ENCODE measurements at regions not wholly inside any gene's neighbourhood (a gene's known extent, or its start where the extent isn't known, plus 50 kb on each side); places are given as distances from the start of the nearest gene placed in this dataset.

- Histone ChIP-seq H3K27ac (replicated peaks) (no peak overlapping the region), H3K4me1 (peaks cover 6% of the 10 kb centered on the region), H3K36me3 (no peaks in the 10 kb centered on the region), H3K4me3 (no peak overlapping the region), H3K27me3 (ENCODE audit: low read depth) (no peaks in the 10 kb centered on the region), H3K9me3 (replicated peaks) (no peaks in the 10 kb centered on the region)
- no peak for TF ChIP-seq CTCF (IDR thresholded peaks at IDR 0.05; ENCODE audit: borderline replicate concordance)
- intact Hi-C loops (cut with micrococcal nuclease) = no loop called here
- no peak for DNase-seq
Measured at GRCh38 chr4:74549936-74550335, 105.0 kb downstream of the AREG start.

GRCh38 chr4:74555231-74555630, 110.3 kb downstream of the AREG start:
- Histone ChIP-seq H3K27ac (replicated peaks) (no peak overlapping the region), H3K36me3 (no peaks in the 10 kb centered on the region), H3K27me3 (ENCODE audit: low read depth) (no peaks in the 10 kb centered on the region), H3K4me1 (no peaks in the 10 kb centered on the region), H3K4me3 (no peak overlapping the region), H3K9me3 (replicated peaks) (peaks cover 3% of the 10 kb centered on the region)
- TF ChIP-seq CTCF (IDR thresholded peaks at IDR 0.05; ENCODE audit: borderline replicate concordance) = no peak
- intact Hi-C loops (cut with micrococcal nuclease) = no loop called here
- no peak for DNase-seq

- Histone ChIP-seq H3K27me3 (ENCODE audit: low read depth) (no peaks in the 10 kb centered on the region), H3K4me1 (no peaks in the 10 kb centered on the region), H3K9me3 (replicated peaks) (peaks cover 3% of the 10 kb centered on the region), H3K4me3 (no peak overlapping the region), H3K27ac (replicated peaks) (no peak overlapping the region), H3K36me3 (no peaks in the 10 kb centered on the region)
- intact Hi-C loops (cut with micrococcal nuclease) = no loop called here
- no peak for TF ChIP-seq CTCF (IDR thresholded peaks at IDR 0.05; ENCODE audit: borderline replicate concordance)
- DNase-seq = no peak
Measured at GRCh38 chr4:74555843-74556242, 110.9 kb downstream of the AREG start.

- intact Hi-C loops (cut with micrococcal nuclease) = no loop called here
- no peak for DNase-seq
- no peak for TF ChIP-seq CTCF (IDR thresholded peaks at IDR 0.05; ENCODE audit: borderline replicate concordance)
Measured at GRCh38 chr4:74559853-74560252, 114.9 kb downstream of the AREG start.

GRCh38 chr4:74567981-74568380, 123.0 kb downstream of the AREG start:
- H3K4me1 ChIP-seq = no peaks in the 10 kb centered on the region
- DNase-seq = no peak
- TF ChIP-seq CTCF (IDR thresholded peaks at IDR 0.05; ENCODE audit: borderline replicate concordance) = no peak
- peaks cover 41% of the 10 kb centered on the region for H3K9me3 ChIP-seq (replicated peaks)
- H3K36me3 ChIP-seq = no peaks in the 10 kb centered on the region
- H3K27ac ChIP-seq (replicated peaks) = no peak overlapping the region
- H3K27me3 ChIP-seq (ENCODE audit: low read depth) = no peaks in the 10 kb centered on the region
- intact Hi-C loops (cut with micrococcal nuclease) = no loop called here
- H3K4me3 ChIP-seq = no peak overlapping the region

More at GRCh38 chr4:74559853-74560252, 114.9 kb downstream of the AREG start:
- no peaks in the 10 kb centered on the region for H3K36me3 ChIP-seq
- H3K4me1 ChIP-seq = no peaks in the 10 kb centered on the region
- H3K27ac ChIP-seq (replicated peaks) = no peak overlapping the region
- H3K9me3 ChIP-seq (replicated peaks) = peaks cover 3% of the 10 kb centered on the region
- no peaks in the 10 kb centered on the region for H3K27me3 ChIP-seq (ENCODE audit: low read depth)
- no peak overlapping the region for H3K4me3 ChIP-seq

GRCh38 chr4:74570095-74570494, 125.2 kb downstream of the AREG start:
- intact Hi-C loops (cut with micrococcal nuclease) = no loop called here
- H3K36me3 ChIP-seq = no peaks in the 10 kb centered on the region
- TF ChIP-seq CTCF (IDR thresholded peaks at IDR 0.05; ENCODE audit: borderline replicate concordance) = no peak
- no peaks in the 10 kb centered on the region for H3K4me1 ChIP-seq
- no peaks in the 10 kb centered on the region for H3K27me3 ChIP-seq (ENCODE audit: low read depth)
- no peak for DNase-seq
- H3K9me3 ChIP-seq (replicated peaks) = peaks cover 41% of the 10 kb centered on the region
- H3K4me3 ChIP-seq = no peak overlapping the region
- H3K27ac ChIP-seq (replicated peaks) = no peak overlapping the region
